SK-N-MC (cell line): ENCODE measurements at regions not wholly inside any gene's neighbourhood (a gene's known extent, or its start where the extent isn't known, plus 50 kb on each side); places are given as distances from the start of the nearest gene placed in this dataset.

Experiments
- DNase-seq: peaks from one replicate; pipeline ENCODE4 v3.0.0-alpha.2; 2011; ENCODE audit warnings: low read depth, low spot score
- H3K27ac ChIP-seq: fragments of 200-600 bp; sonication (generic); 2 replicates; pipeline ENCODE4 v1.5.1; 2016; ENCODE audit warnings: mixed run types
- H3K36me3 ChIP-seq: fragments of 200-600 bp; sonication (generic); 2 replicates; pipeline ENCODE4 v1.6.1; 2017; ENCODE audit warnings: antibody characterized with exemption, low read length, mixed read lengths; ENCODE audit not compliant: insufficient read depth
- H3K4me3 ChIP-seq: fragments of 200-600 bp; sonication (generic); 2 replicates; pipeline ENCODE4 v1.5.1; 2016
- H3K9ac ChIP-seq: fragments of 200-600 bp; sonication (generic); 2 replicates; pipeline ENCODE4 v1.8.0; 2017; ENCODE audit warnings: mixed run types, mixed read lengths; ENCODE audit not compliant: insufficient read length
- H3K9me3 ChIP-seq: fragments of 200-600 bp; sonication (generic); 2 replicates; pipeline ENCODE4 v1.6.1; 2017; ENCODE audit warnings: low read depth, mild to moderate bottlenecking, antibody characterized with exemption, low read length, moderate library complexity, mixed read lengths
- EZH2 ChIP-seq: fragments of 200-600 bp; sonication (generic); IDR thresholded peaks from one replicate; pipeline ENCODE4 v1.6.1; 2017; ENCODE audit warnings: antibody characterized with exemption
- FOXP2 ChIP-seq: optimal IDR thresholded peaks from 2 replicates; pipeline ENCODE3; 2011; ENCODE audit warnings: mild to moderate bottlenecking, moderate library complexity; ENCODE audit not compliant: insufficient read depth; ENCODE audit errors: extremely low read length, control extremely low read depth
- POLR2AphosphoS5 ChIP-seq: IDR thresholded peaks from 2 replicates; pipeline ENCODE4 v1.6.1; 2012; ENCODE audit warnings: mild to moderate bottlenecking, low read depth, low read length, borderline replicate concordance

DNA sequence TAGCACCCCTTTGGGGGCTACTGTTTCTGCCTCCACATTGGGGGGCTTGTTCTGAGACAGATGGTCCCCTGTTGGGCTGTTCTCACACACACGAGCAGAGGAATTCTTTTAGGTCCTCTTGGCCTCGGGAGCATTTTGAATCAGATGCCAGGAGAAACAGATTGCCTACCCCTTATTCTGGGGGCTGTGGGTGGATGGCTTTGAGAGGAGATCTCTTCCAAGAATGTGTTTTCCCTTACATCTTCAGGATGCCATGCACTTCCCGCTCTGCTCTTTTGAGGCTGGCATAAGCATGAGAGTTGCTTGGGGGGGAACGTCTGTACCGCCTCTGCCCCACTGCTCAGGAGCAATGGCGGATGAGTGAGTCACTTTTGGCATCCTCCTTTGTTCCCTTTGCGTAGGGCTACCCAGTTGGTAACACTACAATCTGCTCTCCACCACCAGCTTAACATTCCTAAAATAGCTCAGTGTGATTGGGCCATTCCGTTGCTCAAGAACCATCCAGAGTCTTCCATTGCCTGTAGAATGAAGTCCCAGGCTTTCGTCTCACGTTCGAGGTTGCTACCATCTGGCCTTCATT lies 154.4 kb downstream of the RPLP1 start:
- no peak for DNase-seq
- Histone ChIP-seq H3K9ac (no peak overlapping the region), H3K9me3 (no peaks in the 10 kb centered on the region), H3K4me3 (no peak overlapping the region), H3K27ac (no peak overlapping the region), H3K36me3 (no peaks in the 10 kb centered on the region)
- TF ChIP-seq EZH2 (no peak), FOXP2 (no peak), POLR2AphosphoS5 (no peak)

DNA sequence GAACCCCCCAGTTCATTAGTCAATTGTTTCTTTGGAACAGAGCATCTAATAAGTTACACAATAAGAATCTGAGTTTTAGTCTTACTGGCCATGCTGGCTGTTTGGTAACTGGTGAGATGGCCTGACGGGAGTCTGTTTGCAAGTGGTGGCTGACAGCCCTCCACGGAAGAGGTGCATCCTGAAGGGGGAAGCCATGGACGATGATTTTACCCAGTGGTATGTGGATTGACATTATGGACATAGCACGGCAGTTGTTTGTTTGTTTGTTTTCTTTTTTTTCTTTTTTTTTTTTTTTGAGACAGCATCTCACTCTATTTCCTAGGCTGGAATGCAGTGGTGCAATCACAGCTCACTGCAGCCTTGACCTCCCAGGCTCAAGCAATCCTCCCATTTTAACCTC lies 156.0 kb downstream of the RPLP1 start:
- no peak for DNase-seq
- no peak for TF ChIP-seq FOXP2
- no peak for TF ChIP-seq POLR2AphosphoS5
- TF ChIP-seq EZH2, result no peak
- H3K9ac ChIP-seq, result no peak overlapping the region

DNA sequence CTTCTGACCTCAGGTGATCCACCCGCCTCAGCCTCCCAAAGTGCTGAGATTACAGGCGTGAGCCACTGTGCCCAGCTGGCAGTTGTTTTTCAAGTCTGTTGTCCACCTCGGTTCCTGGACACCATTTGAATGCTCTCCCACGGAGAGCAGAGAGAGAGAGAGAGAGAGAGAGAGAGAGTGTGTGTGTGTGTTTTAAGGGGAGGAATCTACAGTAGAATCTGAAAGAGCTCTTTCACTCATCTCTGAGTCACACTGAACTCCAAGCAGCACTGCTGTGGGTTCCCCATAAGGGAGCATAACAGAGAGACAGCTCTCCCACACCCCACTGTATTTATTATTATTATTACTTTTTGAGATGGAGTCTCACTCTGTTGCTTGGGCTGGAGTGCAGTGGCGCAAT lies 156.6 kb downstream of the RPLP1 start:
- Histone ChIP-seq H3K36me3 (no peaks in the 10 kb centered on the region), H3K27ac (no peak overlapping the region), H3K4me3 (no peak overlapping the region), H3K9ac (no peak overlapping the region), H3K9me3 (no peaks in the 10 kb centered on the region)
- DNase-seq, result no peak
- TF ChIP-seq FOXP2 (no peak), POLR2AphosphoS5 (no peak), EZH2 (no peak)

More for the DNA sequence above, 156.0 kb downstream of the RPLP1 start:
- no peaks in the 10 kb centered on the region for H3K36me3 ChIP-seq
- H3K4me3 ChIP-seq, result no peak overlapping the region
- no peak overlapping the region for H3K27ac ChIP-seq
- H3K9me3 ChIP-seq, result no peaks in the 10 kb centered on the region

DNA sequence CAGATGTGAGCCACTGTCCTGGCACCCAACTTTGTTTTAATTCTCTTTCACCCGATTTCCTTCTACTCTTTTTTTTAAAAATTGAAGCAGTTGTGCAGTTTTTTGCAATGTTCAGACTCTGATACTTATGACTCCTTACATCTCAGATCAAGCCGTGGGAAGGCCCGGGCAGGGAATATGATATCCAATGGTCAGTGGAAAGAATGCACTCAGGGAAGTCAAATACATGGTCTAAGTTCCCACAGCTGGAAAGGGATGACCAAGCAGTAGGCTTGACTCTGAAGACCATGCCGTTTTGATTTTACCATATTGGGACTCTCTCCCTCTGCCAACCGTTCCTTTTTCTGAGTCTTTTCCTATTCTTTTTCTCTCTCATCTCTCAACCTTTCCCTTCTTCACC lies 157.2 kb downstream of the RPLP1 start:
- no peaks in the 10 kb centered on the region for H3K36me3 ChIP-seq
- TF ChIP-seq EZH2, result no peak
- TF ChIP-seq POLR2AphosphoS5, result no peak
- no peak for TF ChIP-seq FOXP2
- H3K9ac ChIP-seq, result no peak overlapping the region
- no peaks in the 10 kb centered on the region for H3K9me3 ChIP-seq
- no peak for DNase-seq
- H3K4me3 ChIP-seq, result no peak overlapping the region
- H3K27ac ChIP-seq, result no peak overlapping the region

DNA sequence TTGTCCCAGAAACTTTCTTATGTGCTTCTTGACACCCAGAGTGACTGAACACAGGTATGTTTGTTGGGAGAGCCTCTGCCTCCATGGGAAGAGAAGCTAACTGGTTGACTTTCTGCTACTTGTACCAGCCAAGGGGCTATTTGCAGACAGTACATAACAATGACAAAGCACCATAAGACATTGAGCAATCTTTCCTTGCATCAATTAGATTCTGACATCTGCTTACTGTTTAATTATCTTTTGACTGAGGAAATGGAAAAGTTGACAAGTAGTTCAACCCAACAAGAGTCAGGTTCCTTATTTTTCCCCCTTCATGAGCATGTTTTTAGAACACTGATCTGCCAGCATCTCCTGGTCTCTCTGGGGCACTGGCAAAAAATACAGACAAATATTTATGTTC lies 157.7 kb downstream of the RPLP1 start:
- H3K9me3 ChIP-seq, result no peaks in the 10 kb centered on the region
- no peak overlapping the region for H3K27ac ChIP-seq
- H3K4me3 ChIP-seq, result no peak overlapping the region
- no peak overlapping the region for H3K9ac ChIP-seq
- TF ChIP-seq POLR2AphosphoS5, result no peak
- no peak for TF ChIP-seq EZH2
- TF ChIP-seq FOXP2, result no peak
- H3K36me3 ChIP-seq, result no peaks in the 10 kb centered on the region
- DNase-seq, result no peak

DNA sequence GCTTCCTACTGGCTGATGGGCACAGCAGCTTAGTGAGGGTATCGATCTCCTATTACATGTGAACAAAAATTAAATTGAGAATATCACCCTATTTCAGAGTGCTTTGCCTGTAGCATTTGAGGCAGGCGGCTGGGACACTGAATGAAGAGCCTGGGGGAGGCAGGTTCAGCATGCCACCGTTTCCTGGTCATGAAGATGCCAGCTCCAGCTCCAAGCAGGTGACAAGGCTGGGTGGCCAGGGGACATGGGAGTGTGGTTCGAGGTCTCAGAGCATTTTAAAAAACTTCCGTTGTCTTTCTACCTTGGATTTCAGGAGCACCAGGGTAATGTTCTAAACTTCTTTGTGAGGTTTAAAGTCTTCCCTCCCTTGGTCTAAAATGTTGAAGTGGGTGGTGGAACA lies 158.2 kb downstream of the RPLP1 start:
- DNase-seq, result no peak
- Histone ChIP-seq H3K4me3 (no peak overlapping the region), H3K9ac (no peak overlapping the region), H3K9me3 (no peaks in the 10 kb centered on the region), H3K36me3 (no peaks in the 10 kb centered on the region), H3K27ac (no peak overlapping the region)
- TF ChIP-seq FOXP2, result no peak
- TF ChIP-seq EZH2, result no peak
- no peak for TF ChIP-seq POLR2AphosphoS5

DNA sequence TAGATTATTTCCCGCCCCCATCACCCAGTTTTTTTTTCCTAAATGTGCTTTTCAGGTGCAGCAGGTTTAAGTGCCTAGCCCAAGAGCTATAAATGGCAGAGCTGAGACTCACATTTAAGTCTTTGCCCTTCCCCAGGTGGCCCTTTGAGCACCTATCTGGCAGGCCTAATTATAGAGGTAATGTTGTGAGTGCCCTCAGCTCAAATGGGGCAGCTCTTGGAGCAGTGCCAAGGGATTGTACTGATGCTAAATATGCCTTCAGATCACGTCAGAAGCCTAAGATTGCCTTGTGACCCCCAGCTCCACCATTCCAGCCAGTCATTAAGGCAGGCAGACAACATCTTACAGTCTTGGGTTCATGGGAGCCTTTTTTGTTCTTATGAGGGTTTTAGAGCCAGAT lies 159.5 kb downstream of the RPLP1 start:
- Histone ChIP-seq H3K9me3 (no peaks in the 10 kb centered on the region), H3K27ac (no peak overlapping the region), H3K36me3 (no peaks in the 10 kb centered on the region), H3K4me3 (no peak overlapping the region), H3K9ac (no peak overlapping the region)
- TF ChIP-seq POLR2AphosphoS5 (no peak), FOXP2 (no peak), EZH2 (no peak)
- DNase-seq, result no peak

DNA sequence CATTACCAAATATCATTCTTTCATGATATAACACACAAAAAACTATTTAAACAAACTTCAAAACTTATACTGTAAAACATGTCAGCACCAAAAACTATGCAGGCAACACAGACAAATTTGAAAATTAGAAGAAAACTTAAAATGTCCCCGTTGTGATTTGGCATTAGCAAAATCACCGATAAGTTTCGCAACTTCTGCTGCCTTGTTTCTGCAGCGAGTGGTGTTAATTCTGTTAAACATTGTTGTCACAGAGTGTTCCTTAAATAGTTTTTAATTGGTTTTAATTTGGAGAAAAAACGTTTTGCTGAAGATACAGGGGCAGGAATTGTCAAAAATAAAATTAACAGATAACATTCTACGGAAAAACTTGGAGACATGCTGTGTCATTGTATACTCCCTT lies 160.6 kb downstream of the RPLP1 start:
- H3K36me3 ChIP-seq, result no peaks in the 10 kb centered on the region
- H3K9ac ChIP-seq, result no peak overlapping the region
- TF ChIP-seq EZH2 (no peak), POLR2AphosphoS5 (no peak), FOXP2 (no peak)
- H3K27ac ChIP-seq, result no peak overlapping the region
- H3K9me3 ChIP-seq, result no peaks in the 10 kb centered on the region
- no peak overlapping the region for H3K4me3 ChIP-seq
- DNase-seq, result no peak

DNA sequence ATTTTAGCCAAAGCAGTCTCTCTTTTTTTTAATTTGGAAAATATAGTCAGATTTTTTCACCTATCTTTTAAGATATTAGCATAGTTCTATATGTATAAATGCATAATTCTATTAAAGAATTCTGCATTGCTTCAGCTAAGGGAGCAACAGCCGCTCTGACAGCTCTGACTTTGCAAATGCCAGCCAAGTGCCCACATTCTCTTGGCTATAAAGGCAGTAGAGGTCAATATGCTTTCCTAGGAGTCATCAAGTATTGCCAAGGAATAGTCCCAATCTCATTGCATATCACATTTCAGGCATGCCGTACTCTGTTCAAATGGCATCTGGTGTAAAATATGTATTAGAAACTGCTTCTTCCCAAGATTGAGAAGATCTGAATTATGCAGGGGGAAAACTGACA lies 161.4 kb downstream of the RPLP1 start:
- no peak overlapping the region for H3K9ac ChIP-seq
- H3K9me3 ChIP-seq, result no peaks in the 10 kb centered on the region
- H3K36me3 ChIP-seq, result no peaks in the 10 kb centered on the region
- TF ChIP-seq POLR2AphosphoS5 (no peak), EZH2 (no peak), FOXP2 (no peak)
- no peak overlapping the region for H3K4me3 ChIP-seq
- H3K27ac ChIP-seq, result no peak overlapping the region
- no peak for DNase-seq
